ENCODE measurements at regions not wholly inside any gene's neighbourhood (a gene's known extent, or its start where the extent isn't known, plus 50 kb on each side); places are given as distances from the start of the nearest gene placed in this dataset.

DNA sequence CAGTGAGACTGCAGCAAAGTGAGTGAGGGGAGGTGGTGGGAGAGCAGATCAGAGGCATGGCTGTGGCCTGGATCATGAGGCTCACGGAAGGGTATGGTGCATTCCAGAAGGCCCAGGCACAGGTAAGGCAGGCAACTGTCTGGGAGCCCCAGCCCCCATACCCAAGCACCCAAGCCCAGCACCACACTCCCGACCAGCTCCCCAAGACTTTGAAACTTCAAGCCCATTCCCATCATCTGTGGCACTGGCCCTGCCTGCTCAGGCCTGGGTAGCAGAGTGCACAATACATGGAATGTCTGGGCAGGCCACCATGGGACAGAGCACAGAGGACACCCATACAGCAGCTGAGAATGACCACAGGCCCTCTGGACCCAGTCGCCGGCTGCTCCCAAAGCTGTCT lies 202.6 kb upstream of the ARL4C start:
- TF ChIP-seq, protein P1, sequence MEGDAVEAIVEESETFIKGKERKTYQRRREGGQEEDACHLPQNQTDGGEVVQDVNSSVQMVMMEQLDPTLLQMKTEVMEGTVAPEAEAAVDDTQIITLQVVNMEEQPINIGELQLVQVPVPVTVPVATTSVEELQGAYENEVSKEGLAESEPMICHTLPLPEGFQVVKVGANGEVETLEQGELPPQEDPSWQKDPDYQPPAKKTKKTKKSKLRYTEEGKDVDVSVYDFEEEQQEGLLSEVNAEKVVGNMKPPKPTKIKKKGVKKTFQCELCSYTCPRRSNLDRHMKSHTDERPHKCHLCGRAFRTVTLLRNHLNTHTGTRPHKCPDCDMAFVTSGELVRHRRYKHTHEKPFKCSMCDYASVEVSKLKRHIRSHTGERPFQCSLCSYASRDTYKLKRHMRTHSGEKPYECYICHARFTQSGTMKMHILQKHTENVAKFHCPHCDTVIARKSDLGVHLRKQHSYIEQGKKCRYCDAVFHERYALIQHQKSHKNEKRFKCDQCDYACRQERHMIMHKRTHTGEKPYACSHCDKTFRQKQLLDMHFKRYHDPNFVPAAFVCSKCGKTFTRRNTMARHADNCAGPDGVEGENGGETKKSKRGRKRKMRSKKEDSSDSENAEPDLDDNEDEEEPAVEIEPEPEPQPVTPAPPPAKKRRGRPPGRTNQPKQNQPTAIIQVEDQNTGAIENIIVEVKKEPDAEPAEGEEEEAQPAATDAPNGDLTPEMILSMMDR (IDR thresholded peaks at IDR 0.05 in 4 of 5, conservative IDR thresholded peaks at IDR 0.05 in 1 of 5): no peak
- TF ChIP-seq POLR2A (IDR thresholded peaks at IDR 0.05): no peak
